Thyroid gland (tissue), 4 donors: ENCODE measurements at regions not wholly inside any gene's neighbourhood (a gene's known extent, or its start where the extent isn't known, plus 50 kb on each side); places are given as distances from the start of the nearest gene placed in this dataset.

Source experiments
- POLR2A ChIP-seq, 2 donors: fragments of 450-650 bp; IDR thresholded peaks; one replicate each; pipeline ENCODE4 v1.6.1; 2017; ENCODE audit warnings: antibody characterized with exemption in 2 of 2, mild to moderate bottlenecking in 2 of 2, moderate library complexity in 1 of 2
- TF ChIP-seq, protein P1 (sequence below), 6 experiments: fragments of 200-600 bp in 3 of 6; fragments of 450-650 bp in 3 of 6; sonication (generic) in 3 of 6; IDR thresholded peaks; one replicate each; pipeline ENCODE4 v1.5.1; 2016 to 2019; ENCODE audit warnings: antibody characterized with exemption in 6 of 6, mild to moderate bottlenecking in 2 of 6, inconsistent platforms in 1 of 6, moderate library complexity in 1 of 6

- TF ChIP-seq, protein P1, sequence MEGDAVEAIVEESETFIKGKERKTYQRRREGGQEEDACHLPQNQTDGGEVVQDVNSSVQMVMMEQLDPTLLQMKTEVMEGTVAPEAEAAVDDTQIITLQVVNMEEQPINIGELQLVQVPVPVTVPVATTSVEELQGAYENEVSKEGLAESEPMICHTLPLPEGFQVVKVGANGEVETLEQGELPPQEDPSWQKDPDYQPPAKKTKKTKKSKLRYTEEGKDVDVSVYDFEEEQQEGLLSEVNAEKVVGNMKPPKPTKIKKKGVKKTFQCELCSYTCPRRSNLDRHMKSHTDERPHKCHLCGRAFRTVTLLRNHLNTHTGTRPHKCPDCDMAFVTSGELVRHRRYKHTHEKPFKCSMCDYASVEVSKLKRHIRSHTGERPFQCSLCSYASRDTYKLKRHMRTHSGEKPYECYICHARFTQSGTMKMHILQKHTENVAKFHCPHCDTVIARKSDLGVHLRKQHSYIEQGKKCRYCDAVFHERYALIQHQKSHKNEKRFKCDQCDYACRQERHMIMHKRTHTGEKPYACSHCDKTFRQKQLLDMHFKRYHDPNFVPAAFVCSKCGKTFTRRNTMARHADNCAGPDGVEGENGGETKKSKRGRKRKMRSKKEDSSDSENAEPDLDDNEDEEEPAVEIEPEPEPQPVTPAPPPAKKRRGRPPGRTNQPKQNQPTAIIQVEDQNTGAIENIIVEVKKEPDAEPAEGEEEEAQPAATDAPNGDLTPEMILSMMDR (IDR thresholded peaks at IDR 0.05) = no peak
- TF ChIP-seq POLR2A (IDR thresholded peaks at IDR 0.05) = no peak
These were observed 342.0 kb upstream of the IRX4 start for GRCh38 chr5:2224689-2225088.
